OCI-LY7 (cell line): ENCODE measurements at regions not wholly inside any gene's neighbourhood (a gene's known extent, or its start where the extent isn't known, plus 50 kb on each side); places are given as distances from the start of the nearest gene placed in this dataset.

Experiments
- CTCF ChIP-seq: fragments of 200-600 bp; sonication (generic); conservative IDR thresholded peaks from 2 replicates; pipeline ENCODE4 v1.5.1; 2014; ENCODE audit warnings: mild to moderate bottlenecking, antibody characterized with exemption, low read length, moderate library complexity, mixed read lengths
- EZH2phosphoT487 ChIP-seq: fragments of 200-600 bp; sonication (generic); IDR thresholded peaks from 2 replicates; pipeline ENCODE4 v1.6.1; 2018; ENCODE audit warnings: low read depth, borderline replicate concordance, mild to moderate bottlenecking, mixed run types, antibody characterized with exemption, low read length, moderate library complexity, mixed read lengths

DNA sequence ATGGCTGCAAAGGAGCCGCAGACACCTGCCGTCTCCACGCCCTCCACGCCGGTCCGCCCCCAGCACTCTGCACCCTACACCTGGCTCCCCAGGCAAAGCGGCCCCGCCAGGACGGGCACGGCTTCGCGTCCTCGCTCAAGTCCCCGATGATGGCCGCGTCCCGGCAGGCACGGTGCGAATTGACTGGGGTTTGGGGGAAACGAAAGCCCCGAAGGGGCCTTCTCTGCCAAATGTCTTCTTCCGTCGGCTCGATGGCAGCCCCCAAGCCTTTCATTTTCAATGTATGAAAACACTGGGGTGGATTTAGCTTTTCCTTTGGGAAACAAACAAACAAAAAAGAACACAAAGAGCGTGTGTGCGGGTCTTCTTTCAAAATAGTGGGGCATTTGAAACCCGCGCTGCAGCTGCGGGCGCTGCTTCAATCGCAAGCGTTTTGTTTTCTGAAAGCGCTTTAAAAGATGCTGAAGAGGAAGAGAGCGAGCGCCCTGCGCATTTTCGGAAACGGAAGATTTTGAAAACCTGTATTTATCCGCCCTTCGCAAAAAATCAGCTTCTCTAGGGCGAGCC is 160.0 kb downstream of the RMI1 start:
- TF ChIP-seq CTCF: no peak
- TF ChIP-seq EZH2phosphoT487: no peak
